ENCODE measurements at regions not wholly inside any gene's neighbourhood (a gene's known extent, or its start where the extent isn't known, plus 50 kb on each side); places are given as distances from the start of the nearest gene placed in this dataset.

GRCh38 chr11:128209138-128209435 is 378.3 kb downstream of the ETS1 start:
- TF ChIP-seq CTCF (IDR thresholded peaks at IDR 0.05; ENCODE audit: unreplicated experiment): no peak
- no peak overlapping the region for H3K27ac Mint-ChIP-seq (ENCODE audit: unreplicated experiment)
- H3K4me1 Mint-ChIP-seq (ENCODE audit: unreplicated experiment): peaks cover 3% of the 10 kb centered on the region
- DNase-seq (ENCODE audit: low spot score): no peak
- H3K36me3 Mint-ChIP-seq (ENCODE audit: low read depth, unreplicated experiment): no peaks in the 10 kb centered on the region
- no peaks in the 10 kb centered on the region for H3K9me3 Mint-ChIP-seq (ENCODE audit: unreplicated experiment)
- H3K4me3 Mint-ChIP-seq (ENCODE audit: unreplicated experiment): no peak overlapping the region
- peaks cover 2% of the 10 kb centered on the region for H3K27me3 Mint-ChIP-seq (ENCODE audit: unreplicated experiment)

GRCh38 chr11:128208329-128209137 is 378.8 kb downstream of the ETS1 start:
- TF ChIP-seq CTCF (IDR thresholded peaks at IDR 0.05; ENCODE audit: unreplicated experiment): no peak
- Mint-ChIP-seq H3K4me3 (ENCODE audit: unreplicated experiment) (no peak overlapping the region), H3K36me3 (ENCODE audit: low read depth, unreplicated experiment) (no peaks in the 10 kb centered on the region), H3K4me1 (ENCODE audit: unreplicated experiment) (no peaks in the 10 kb centered on the region), H3K27ac (ENCODE audit: unreplicated experiment) (no peak overlapping the region), H3K9me3 (ENCODE audit: unreplicated experiment) (no peaks in the 10 kb centered on the region), H3K27me3 (ENCODE audit: unreplicated experiment) (no peaks in the 10 kb centered on the region)
- no peak for DNase-seq (ENCODE audit: low spot score)

GRCh38 chr11:128207861-128208321 is 379.5 kb downstream of the ETS1 start:
- DNase-seq (ENCODE audit: low spot score): no peak
- Mint-ChIP-seq H3K9me3 (ENCODE audit: unreplicated experiment) (no peaks in the 10 kb centered on the region), H3K36me3 (ENCODE audit: low read depth, unreplicated experiment) (no peaks in the 10 kb centered on the region), H3K27me3 (ENCODE audit: unreplicated experiment) (no peaks in the 10 kb centered on the region), H3K27ac (ENCODE audit: unreplicated experiment) (no peak overlapping the region), H3K4me1 (ENCODE audit: unreplicated experiment) (no peaks in the 10 kb centered on the region), H3K4me3 (ENCODE audit: unreplicated experiment) (no peak overlapping the region)
- no peak for TF ChIP-seq CTCF (IDR thresholded peaks at IDR 0.05; ENCODE audit: unreplicated experiment)

GRCh38 chr11:128206461-128206860 is 380.9 kb downstream of the ETS1 start:
- no peak for TF ChIP-seq CTCF (IDR thresholded peaks at IDR 0.05; ENCODE audit: unreplicated experiment)
- H3K36me3 Mint-ChIP-seq (ENCODE audit: low read depth, unreplicated experiment): no peaks in the 10 kb centered on the region
- no peaks in the 10 kb centered on the region for H3K4me1 Mint-ChIP-seq (ENCODE audit: unreplicated experiment)
- no peak overlapping the region for H3K4me3 Mint-ChIP-seq (ENCODE audit: unreplicated experiment)
- no peaks in the 10 kb centered on the region for H3K27me3 Mint-ChIP-seq (ENCODE audit: unreplicated experiment)
- DNase-seq (ENCODE audit: low spot score): no peak
- no peaks in the 10 kb centered on the region for H3K9me3 Mint-ChIP-seq (ENCODE audit: unreplicated experiment)
- H3K27ac Mint-ChIP-seq (ENCODE audit: unreplicated experiment): no peak overlapping the region

GRCh38 chr11:128205796-128206195 is 381.6 kb downstream of the ETS1 start:
- Mint-ChIP-seq H3K4me3 (ENCODE audit: unreplicated experiment) (no peak overlapping the region), H3K36me3 (ENCODE audit: low read depth, unreplicated experiment) (no peaks in the 10 kb centered on the region), H3K27ac (ENCODE audit: unreplicated experiment) (no peak overlapping the region), H3K4me1 (ENCODE audit: unreplicated experiment) (no peaks in the 10 kb centered on the region), H3K9me3 (ENCODE audit: unreplicated experiment) (no peaks in the 10 kb centered on the region), H3K27me3 (ENCODE audit: unreplicated experiment) (no peaks in the 10 kb centered on the region)
- DNase-seq (ENCODE audit: low spot score): no peak
- no peak for TF ChIP-seq CTCF (IDR thresholded peaks at IDR 0.05; ENCODE audit: unreplicated experiment)
